Upper lobe of left lung (tissue), 4 donors: ENCODE measurements at regions not wholly inside any gene's neighbourhood (a gene's known extent, or its start where the extent isn't known, plus 50 kb on each side); places are given as distances from the start of the nearest gene placed in this dataset.

Experiments
- EP300 ChIP-seq, 4 donors: sonication (generic); formaldehyde crosslinking; IDR thresholded peaks; one replicate each; pipeline ENCODE4 v1.5.1; 2017; ENCODE audit warnings: antibody characterized with exemption in 4 of 4, control low read depth in 2 of 4
- TF ChIP-seq, protein P1 (sequence below), 6 experiments: fragments of 450-650 bp in 4 of 6; fragments of 200-600 bp in 2 of 6; sonication (generic) in 2 of 6; IDR thresholded peaks; one replicate each; pipeline ENCODE4 v1.5.1; 2016 to 2019; ENCODE audit warnings: antibody characterized with exemption in 6 of 6

DNA sequence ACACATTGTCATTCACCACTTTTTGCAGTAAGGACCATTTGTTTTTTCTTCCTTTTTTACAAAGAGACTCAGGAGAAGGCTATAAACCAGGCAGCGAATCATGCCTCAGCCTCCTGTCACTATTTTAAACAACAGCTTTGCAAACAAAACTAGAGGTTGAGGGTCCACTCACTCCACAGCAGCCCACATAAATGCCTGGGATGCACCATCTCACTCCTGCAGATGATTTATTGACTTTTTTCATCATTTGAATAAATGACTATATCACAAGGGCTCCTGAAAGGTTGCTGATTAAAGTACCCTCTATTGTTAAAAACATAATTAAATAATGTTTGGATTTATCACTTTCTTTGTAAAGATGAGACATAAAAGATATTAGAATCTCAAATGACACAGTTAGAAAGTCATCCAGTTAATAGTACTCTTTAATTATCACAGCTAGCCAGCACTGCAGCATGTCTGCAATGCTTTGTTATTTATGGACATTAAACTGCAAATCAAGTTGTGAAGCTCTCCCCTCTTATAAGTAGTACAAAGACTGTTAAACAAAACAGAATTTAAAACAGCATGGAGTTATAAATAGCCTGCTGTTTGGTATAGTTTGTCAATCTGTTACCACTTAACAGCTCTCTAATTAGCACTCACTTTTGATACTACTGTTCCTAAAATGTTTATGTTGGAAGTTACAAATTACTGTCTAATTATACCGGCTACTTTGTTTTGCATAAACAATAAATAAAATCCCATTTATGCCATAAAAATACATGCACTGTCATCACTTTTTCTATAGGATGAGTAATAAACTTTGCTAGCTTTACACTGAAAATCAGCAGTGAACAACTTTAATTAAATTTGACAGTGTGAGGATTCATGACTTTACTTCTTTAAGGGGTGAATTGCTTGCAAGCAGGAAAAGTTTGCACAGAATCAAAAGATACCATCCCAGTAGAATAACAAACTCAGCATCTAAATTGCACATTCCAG, 853.2 kb downstream of the UQCRFS1 start:
- TF ChIP-seq, protein P1, sequence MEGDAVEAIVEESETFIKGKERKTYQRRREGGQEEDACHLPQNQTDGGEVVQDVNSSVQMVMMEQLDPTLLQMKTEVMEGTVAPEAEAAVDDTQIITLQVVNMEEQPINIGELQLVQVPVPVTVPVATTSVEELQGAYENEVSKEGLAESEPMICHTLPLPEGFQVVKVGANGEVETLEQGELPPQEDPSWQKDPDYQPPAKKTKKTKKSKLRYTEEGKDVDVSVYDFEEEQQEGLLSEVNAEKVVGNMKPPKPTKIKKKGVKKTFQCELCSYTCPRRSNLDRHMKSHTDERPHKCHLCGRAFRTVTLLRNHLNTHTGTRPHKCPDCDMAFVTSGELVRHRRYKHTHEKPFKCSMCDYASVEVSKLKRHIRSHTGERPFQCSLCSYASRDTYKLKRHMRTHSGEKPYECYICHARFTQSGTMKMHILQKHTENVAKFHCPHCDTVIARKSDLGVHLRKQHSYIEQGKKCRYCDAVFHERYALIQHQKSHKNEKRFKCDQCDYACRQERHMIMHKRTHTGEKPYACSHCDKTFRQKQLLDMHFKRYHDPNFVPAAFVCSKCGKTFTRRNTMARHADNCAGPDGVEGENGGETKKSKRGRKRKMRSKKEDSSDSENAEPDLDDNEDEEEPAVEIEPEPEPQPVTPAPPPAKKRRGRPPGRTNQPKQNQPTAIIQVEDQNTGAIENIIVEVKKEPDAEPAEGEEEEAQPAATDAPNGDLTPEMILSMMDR (IDR thresholded peaks at IDR 0.05): no peak
- no peak for TF ChIP-seq EP300 (IDR thresholded peaks at IDR 0.05)
